ENCODE measurements at regions not wholly inside any gene's neighbourhood (a gene's known extent, or its start where the extent isn't known, plus 50 kb on each side); places are given as distances from the start of the nearest gene placed in this dataset.

DNA sequence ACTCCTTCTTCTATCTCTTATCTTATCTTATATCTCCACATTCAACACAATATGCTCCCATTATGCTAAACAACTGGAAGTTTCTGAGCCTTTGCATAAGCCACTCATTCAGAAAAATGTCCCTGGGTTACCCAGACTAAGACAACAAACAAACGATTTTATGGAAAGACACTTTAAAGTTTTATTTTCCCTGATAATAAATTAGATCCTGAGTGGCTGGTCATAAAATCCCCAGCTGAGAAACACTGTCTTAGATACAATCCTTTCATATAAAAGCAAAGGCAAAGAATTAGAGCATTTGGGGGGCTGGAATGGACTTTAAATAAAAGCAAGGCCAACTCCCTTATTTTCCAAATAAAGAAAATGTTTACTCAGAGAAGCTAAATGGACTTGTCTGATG is 322.3 kb downstream of the GBE1 start:
- DNase-seq, result no peak
- ATAC-seq (ENCODE audit: poor library complexity), result no peak
- intact Hi-C loops (cut with DNase I), result no loop called here

DNA sequence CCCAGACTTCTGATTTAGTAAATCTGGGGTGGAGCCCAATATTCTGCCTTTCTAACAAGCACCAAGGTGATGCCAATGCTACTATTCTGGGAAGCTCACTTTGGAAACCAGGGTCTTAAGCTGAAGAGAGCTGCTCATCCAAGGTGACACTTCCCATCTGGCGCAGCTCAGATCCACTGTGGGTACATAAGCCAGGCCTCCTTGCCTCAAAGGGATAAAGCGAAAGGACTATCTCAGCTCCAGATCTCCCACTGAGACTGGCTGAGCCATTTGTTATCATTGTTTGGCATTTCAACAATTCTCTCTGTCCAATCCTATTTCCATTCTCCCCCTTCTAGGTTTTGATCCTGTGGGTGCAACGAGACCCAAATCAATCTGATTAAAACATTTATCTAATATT is 323.8 kb downstream of the GBE1 start:
- intact Hi-C loops (cut with DNase I), result no loop called here
- ATAC-seq (ENCODE audit: poor library complexity), result no peak
- no peak for DNase-seq

DNA sequence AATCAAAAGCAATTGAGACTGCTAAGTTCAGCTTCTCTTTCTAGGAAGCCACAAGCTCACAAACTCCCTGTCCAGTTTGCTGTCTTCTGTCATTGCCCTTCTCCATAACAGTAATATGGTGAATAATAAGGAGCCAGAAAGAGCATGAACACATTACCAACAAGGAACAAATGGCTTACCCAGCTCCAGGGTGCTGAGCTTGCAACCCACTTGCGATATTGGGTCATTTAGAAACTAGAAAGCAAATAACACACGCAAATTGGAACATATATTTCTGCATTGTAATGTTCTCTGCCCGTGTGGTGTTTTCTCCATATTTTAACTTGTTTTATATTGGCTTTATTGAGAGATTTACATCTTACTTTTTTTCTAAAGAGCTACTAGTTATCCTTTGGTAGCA is 325.3 kb downstream of the GBE1 start:
- no peak for DNase-seq
- ATAC-seq (ENCODE audit: poor library complexity), result no peak
- intact Hi-C loops (cut with DNase I), result no loop called here

DNA sequence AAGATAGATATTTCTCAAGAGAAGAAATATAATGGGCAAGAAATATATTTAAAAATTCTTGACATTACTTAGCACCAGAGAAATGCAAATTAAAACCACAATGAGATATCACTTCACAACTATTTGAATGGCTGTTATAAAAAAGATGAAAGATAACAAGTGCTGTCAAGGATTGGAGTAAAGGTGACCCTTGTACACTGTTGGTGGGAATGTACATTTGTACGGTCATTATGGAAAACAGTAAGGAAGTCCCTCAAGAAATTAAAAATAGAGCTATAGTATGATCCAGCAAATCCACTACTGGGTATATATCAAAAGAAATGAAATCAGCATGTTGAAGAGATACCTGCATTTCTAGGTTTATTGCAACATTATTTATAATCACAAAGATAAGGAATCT is 326.4 kb downstream of the GBE1 start:
- intact Hi-C loops (cut with DNase I), result no loop called here
- no peak for ATAC-seq (ENCODE audit: poor library complexity)
- no peak for DNase-seq

DNA sequence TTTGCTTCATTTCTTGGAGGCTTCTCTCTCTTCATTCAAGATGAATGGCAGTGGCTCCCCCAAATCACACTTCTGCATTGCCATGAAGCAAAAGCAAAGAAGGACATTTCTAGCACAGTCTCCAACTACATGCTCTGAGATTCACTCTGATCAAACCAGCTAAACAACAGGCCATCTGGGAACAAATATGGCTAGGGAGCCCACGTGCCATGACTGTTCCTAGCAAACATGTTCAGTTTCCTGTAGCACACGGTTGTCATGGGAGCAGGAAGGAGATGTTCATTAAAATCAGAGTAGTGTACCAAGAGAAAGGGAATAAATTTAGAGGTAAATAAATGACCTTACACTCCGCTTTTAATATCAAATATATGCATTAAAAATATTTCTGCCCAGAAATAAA is 327.3 kb downstream of the GBE1 start:
- intact Hi-C loops (cut with DNase I), result no loop called here
- DNase-seq (no peak), ATAC-seq (ENCODE audit: poor library complexity) (no peak)

DNA sequence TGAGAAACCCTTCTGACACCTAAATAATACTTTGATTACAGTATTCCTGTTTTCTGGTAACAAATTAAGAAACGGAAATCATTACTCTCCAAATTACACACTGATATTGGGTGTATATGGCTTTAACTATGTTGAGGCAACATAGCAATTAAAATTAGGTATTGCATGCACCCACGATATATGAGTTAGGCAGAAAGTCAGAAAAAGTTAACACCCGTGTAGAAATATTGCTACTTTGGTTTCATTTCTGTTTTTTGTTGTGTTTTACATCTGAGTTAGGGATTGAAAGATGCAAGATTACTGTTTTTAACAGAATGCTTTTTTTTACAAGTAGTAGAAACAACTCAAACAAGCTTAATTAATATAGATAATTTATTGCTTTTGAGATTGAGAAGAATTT is 327.8 kb downstream of the GBE1 start:
- intact Hi-C loops (cut with DNase I), result no loop called here
- DNase-seq, result no peak
- no peak for ATAC-seq (ENCODE audit: poor library complexity)

DNA sequence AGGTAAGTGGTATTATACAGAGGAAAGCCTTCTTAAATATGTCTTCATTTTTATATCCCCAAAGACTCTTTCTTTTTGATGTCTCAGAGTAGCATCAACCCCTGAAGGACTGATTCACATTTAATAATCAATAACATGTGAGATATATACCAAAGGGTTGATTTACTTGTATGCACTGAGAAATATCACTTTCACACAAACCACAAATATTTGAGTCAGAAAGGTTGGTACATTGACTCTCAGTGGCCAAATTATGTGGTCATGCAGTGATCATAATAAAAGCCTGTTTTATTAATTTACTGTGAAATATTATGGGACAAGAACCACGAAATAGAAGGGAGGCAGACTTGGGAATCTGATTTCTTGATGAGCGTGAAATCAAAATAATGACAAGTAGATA is 329.0 kb downstream of the GBE1 start:
- intact Hi-C loops (cut with DNase I), result no loop called here
- ATAC-seq (ENCODE audit: poor library complexity) (no peak), DNase-seq (no peak)

DNA sequence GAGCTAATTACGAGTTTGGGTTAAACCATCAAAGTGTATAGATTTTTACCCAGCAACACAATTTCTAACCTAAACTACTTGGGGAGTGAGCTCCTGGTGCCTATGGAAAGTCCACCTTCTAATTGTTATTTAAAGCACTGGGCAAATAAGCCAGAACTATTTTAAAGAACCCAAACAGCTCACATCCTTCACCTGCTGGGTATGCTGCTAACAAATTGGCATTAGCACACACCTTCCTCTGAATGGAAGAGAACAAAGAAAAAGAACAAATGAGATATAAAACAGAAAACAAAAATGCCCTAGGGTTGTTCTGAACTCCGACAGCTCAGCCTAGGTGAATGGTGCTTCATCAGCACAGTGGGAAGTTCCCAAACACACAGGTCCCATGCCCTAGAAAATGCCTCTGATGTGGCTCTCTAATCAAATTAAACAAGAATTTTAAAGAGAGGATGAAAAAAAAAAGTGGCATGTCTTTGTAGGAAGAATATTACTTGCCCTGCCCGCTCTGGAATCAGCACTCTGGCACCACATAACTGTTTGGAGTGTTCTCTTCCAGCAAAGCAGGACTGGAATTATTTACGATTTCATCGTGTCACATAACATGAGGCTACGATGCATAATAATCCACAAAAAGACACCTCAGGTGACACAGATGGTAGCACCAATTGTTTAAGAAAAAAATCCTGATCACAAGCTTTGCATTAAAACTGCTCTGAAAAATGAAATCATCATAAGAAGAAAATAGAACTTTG is 334.4 kb downstream of the GBE1 start:
- ATAC-seq (ENCODE audit: poor library complexity) (no peak), DNase-seq (no peak)
- intact Hi-C loops (cut with DNase I), result no loop called here

DNA sequence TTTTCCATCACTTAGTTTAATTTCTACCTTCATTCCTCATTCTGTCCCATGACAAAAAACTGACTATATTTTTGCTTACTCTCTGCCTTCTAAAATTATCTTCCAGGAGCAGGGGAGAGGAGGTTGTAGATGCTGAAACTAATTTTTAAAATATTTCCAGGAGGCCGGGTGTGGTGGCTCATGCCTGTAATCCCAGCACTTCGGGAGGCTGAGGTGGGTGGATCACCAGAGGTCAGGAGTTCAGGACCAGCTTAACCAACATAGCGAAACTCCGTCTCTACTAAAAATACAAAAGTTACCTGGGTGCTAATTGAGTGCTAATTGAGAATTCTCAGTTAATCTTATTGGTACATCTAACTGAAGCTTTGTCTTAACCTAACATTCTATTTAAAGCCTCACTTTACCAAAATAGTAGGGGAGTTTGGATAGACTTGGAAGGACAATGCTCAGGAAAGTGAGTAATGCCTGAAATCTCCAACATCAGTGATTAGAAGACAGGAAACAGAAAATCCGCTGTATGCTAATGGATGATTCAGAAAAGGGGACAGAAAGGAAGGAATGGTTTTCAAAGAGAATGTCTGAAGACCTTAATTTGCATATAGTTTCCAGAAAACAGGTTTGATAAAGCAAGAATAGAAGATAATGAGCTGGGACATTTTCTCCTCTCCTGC is 336.1 kb downstream of the GBE1 start:
- ATAC-seq (ENCODE audit: poor library complexity) (no peak), DNase-seq (no peak)
- intact Hi-C loops (cut with DNase I), result no loop called here

DNA sequence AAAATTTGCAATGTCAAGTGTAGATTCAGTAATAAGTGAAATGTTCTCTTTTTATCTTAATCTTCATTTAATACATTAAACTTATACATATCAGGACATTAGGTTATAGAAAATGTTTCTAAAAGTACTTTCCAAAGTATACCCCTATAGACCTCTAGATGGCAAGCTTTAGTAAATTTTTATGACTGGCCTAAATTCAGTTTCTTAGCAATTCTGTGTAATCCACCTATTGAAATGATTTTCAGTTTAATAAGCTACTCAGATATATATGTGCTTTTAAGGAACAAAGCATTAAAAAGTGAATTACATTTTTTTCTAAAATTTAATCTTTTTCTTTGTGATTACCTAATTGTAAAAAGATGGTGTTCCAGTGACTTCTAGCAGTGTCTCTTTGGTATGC is 342.2 kb downstream of the GBE1 start:
- DNase-seq, result no peak
- ATAC-seq (ENCODE audit: poor library complexity), result no peak
- intact Hi-C loops (cut with DNase I), result no loop called here

DNA sequence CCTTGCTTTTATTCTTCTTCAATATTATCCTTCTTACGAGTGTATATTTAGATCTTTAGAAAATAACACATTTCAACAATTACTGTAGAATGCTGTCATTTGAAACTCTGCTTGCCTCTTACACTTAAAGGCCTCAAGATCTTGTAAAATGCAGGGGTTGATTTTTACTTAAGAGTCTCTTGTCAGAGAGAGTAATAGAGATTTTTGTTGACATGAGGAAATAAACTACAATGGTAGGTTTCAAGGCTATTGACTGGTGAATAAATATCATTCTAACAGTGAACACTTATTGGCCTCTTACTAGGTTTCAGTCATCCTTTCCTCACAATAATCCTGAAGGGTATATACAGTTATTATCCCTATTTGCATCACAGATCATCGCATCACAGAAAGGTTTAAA is 344.6 kb downstream of the GBE1 start:
- DNase-seq (no peak), ATAC-seq (ENCODE audit: poor library complexity) (no peak)
- intact Hi-C loops (cut with DNase I), result no loop called here

DNA sequence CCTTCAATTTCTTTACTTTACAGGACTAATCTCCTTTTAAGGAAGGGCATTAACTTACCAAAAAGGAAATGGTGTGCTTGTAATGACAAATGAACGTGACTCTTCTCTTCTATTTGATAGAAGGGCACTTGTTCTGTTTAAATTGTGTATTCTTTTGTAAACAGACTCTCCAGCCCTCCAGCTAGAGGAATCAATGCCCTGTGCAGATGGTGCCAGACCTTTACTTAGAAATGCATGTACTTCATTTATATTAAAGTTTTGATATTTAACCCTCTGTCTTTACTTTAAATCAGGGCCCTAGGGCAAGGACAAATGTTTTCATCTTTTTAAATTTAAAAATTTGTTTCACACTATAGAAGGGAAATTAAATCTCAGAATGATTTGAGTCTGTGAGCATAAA is 355.1 kb downstream of the GBE1 start:
- DNase-seq (no peak), ATAC-seq (ENCODE audit: poor library complexity) (no peak)
- intact Hi-C loops (cut with DNase I), result no loop called here

DNA sequence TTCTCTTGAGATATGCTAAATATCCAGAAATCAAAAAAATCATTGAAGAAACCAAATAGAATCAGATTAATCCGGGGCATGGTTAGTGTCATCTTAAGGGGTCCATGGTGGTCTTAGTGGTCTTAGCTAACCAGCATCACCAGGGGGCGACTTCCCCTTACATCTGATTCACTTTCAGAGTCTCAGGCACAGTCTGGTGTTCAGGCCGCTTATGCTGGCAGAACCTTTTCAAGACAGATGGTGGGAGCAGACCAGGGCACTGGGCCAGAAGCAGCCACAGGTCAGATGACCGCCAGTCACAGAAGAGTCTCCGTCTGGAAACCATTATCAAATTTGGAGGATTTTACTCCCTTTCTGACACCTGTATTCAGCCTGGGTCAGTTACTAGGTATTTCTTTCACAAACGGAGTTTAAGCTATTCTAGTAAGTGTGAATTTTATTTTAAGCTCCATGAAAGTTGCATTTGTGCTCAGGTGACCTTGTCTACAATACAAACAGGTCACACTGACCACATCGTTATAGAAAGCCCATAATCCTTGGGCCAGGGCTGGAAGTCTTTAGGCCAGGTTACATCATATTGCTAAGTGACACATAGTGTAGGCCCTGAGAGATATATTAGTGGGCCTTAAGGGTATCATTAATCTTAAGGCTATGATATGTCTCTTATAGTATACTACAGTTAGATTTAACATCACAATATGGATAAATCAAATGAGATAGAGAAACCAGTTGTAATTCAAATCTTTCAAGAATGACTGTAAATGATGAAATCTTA is 365.5 kb downstream of the GBE1 start:
- DNase-seq (no peak), ATAC-seq (ENCODE audit: poor library complexity) (no peak)
- intact Hi-C loops (cut with DNase I), result no loop called here

DNA sequence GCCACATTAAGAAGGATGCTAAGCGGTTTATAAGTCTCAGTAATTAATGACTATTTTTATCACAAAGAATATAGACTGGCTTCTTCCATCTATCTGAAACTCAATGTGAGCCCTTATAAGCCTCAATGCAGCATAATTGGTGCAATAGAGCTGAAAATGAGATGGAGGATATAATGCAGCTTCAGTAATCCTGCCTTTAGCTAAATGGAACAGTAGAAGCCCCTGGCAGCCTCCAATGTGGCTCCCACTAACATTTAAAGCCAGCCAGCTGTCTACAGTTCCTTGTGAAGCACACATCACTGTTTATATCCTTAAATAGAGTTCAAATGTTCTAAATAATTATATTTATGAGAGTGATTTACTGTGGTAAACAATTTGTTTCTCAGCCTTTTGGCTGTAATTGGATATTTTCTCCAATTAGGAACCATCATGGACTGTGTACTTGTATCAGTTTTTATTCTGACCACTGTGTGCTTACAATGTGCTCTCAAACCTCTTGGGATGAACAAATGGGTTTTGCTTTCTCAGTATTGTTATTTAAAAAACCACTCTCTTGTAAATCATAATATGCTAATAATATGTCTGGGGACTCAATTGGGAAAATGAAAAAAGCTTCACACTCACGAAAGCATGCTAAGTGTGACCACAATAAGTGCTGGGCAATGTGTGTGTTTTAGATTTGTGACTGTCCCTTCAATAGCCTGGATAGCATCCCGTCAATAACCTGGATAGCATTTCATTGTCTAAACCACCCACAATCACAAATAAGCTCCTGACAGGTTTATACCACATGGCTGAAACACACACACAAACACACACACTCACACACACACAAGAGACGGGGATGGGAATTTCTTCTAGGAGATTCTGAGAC is 366.6 kb downstream of the GBE1 start:
- intact Hi-C loops (cut with DNase I), result no loop called here
- ATAC-seq (ENCODE audit: poor library complexity), result no peak
- no peak for DNase-seq

DNA sequence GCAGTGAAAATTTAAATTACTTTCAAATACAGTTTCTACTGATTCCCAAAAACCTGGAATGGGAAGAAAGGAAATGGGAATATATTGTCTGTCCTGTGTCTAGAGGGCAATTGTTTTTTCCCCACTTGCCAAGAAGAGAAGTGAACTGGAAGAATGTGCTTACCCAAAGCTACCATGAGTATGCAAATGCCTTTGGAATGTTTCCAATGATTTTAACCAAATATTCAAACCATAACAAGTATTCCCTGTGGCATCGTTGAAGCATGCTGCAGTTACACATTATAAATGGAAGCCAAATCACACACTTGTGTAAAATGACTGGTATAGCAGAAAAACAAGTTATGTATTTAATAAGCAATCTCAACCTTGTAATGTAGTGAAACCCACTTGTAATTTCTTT is 368.2 kb downstream of the GBE1 start:
- intact Hi-C loops (cut with DNase I), result no loop called here
- DNase-seq, result no peak
- no peak for ATAC-seq (ENCODE audit: poor library complexity)

DNA sequence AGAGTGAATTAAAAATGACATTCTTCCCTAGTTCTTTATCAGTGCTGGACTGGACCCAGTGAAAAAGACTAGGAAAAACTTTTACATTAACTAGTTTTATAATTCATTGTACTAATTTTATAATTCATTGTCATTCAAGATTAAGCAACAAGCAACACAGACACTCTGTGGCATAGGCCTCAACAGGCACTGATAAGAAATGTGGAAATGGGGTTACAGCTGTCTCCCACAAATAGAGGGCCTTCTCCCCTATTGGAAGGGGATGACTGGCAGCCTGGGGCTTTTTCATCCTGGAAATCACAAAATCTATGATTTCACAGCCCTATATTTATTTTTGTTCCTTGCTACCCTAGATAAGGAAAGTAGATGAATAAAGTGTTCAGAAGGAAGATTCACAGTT is 370.6 kb downstream of the GBE1 start:
- DNase-seq, result no peak
- ATAC-seq (ENCODE audit: poor library complexity), result no peak
- intact Hi-C loops (cut with DNase I), result no loop called here

DNA sequence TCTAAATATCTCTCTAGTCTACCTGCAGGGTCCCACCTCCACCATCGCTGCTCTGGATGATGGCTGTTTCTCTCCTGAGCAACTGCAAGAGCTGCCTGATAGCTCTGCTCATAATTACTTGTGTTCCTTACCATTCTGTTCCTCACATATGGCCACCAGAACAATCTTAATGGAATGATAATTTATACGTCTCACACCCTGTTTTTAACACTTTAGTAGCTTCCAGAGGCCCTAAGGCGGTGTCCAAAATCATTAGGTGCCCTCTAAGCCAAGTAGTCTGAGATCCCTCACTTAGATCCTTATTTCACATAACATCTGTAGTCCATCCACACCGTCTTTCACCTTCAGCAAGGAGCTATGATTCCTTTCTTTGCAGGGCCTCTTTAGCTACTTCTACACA is 373.3 kb downstream of the GBE1 start:
- no peak for ATAC-seq (ENCODE audit: poor library complexity)
- intact Hi-C loops (cut with DNase I), result no loop called here

DNA sequence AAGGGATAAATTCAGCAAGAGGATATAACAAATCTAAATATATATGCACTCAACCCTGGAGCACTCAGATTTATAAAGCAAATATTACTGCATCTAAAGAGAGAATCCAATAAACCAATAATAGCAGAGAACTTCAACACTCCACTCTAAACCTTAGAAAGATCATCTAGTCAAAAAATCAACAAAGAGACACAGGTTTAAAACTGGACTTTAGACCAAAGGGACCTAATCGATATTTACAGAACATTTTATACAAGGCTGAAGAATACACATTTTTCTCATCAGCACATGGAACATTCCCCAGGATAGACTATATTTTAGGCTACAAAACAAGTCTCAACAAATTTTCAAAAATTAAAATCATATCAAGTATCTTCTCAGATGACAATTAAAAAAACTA is 379.0 kb downstream of the GBE1 start:
- DNase-seq, result no peak
- ATAC-seq (ENCODE audit: poor library complexity), result no peak

More for the DNA sequence above, 373.3 kb downstream of the GBE1 start:
- DNase-seq, result no peak

DNA sequence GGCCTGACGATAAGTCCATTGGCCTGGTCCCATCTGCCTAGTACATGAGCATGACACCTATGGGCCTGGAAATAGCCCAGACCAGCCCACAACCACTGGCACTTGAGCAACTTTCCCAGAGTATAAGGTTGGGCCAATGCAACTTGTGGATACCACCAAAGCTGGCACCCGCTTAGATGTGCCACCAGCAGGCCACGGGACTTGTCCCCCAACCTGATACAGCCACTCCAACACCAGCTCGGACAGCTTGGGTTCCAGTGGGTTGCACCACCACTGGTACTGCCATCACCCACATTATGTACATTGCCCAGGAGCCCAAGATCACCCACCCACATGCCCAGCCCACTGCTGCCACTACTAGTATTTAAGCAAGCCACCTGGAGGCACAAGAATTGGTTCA is 381.2 kb downstream of the GBE1 start:
- ATAC-seq (ENCODE audit: poor library complexity) (no peak), DNase-seq (no peak)
- intact Hi-C loops (cut with DNase I), result no loop called here

More for the DNA sequence above, 379.0 kb downstream of the GBE1 start:
- intact Hi-C loops (cut with DNase I), result no loop called here

All from Right ventricle myocardium superior (tissue), 1 donor.